ENCODE measurements at regions not wholly inside any gene's neighbourhood (a gene's known extent, or its start where the extent isn't known, plus 50 kb on each side); places are given as distances from the start of the nearest gene placed in this dataset.
"Not testable (repeated sequence)": the region's sequence is repeated elsewhere in the genome, so short reads cannot be mapped to it uniquely, and the experiment has no call there.

- no peak for TF ChIP-seq CTCF (IDR thresholded peaks at IDR 0.05; ENCODE audit: low read depth, low read length, missing control alignments)
- H3K4me3 ChIP-seq (replicated peaks; ENCODE audit: low read depth, low read length), result no peak overlapping the region
- no peak for DNase-seq (ENCODE audit: extremely low read depth, low read depth)
These were observed 204.5 kb upstream of the CXCR4 start for GRCh38 chr2:136322428-136322827.

- no peak for TF ChIP-seq CTCF (IDR thresholded peaks at IDR 0.05; ENCODE audit: low read depth, low read length, missing control alignments)
- no peak overlapping the region for H3K4me3 ChIP-seq (replicated peaks; ENCODE audit: low read depth, low read length)
- DNase-seq (ENCODE audit: extremely low read depth, low read depth), result no peak
These were observed 201.7 kb upstream of the CXCR4 start for GRCh38 chr2:136319651-136320050.

- no peak for TF ChIP-seq CTCF (IDR thresholded peaks at IDR 0.05; ENCODE audit: low read depth, low read length, missing control alignments)
- no peak overlapping the region for H3K4me3 ChIP-seq (replicated peaks; ENCODE audit: low read depth, low read length)
- DNase-seq (ENCODE audit: extremely low read depth, low read depth), result no peak
These were observed 201.3 kb upstream of the CXCR4 start for GRCh38 chr2:136319237-136319636.

GRCh38 chr2:136314240-136314639, 196.3 kb upstream of the CXCR4 start:
- no peak for DNase-seq (ENCODE audit: extremely low read depth, low read depth)
- TF ChIP-seq CTCF (IDR thresholded peaks at IDR 0.05; ENCODE audit: low read depth, low read length, missing control alignments), result no peak
- no peak overlapping the region for H3K4me3 ChIP-seq (replicated peaks; ENCODE audit: low read depth, low read length)

- not testable (repeated sequence) for DNase-seq (ENCODE audit: extremely low read depth, low read depth); H3K4me3 ChIP-seq (replicated peaks; ENCODE audit: low read depth, low read length)
These were observed 194.6 kb upstream of the CXCR4 start for GRCh38 chr2:136312568-136312967.

GRCh38 chr2:136310797-136311603, 193.1 kb upstream of the CXCR4 start:
- no peak for TF ChIP-seq CTCF (IDR thresholded peaks at IDR 0.05; ENCODE audit: low read depth, low read length, missing control alignments)
- no peak overlapping the region for H3K4me3 ChIP-seq (replicated peaks; ENCODE audit: low read depth, low read length)
- DNase-seq (ENCODE audit: extremely low read depth, low read depth), result no peak

- no peak for DNase-seq (ENCODE audit: extremely low read depth, low read depth)
- TF ChIP-seq CTCF (IDR thresholded peaks at IDR 0.05; ENCODE audit: low read depth, low read length, missing control alignments), result no peak
- no peak overlapping the region for H3K4me3 ChIP-seq (replicated peaks; ENCODE audit: low read depth, low read length)
These were observed 192.1 kb upstream of the CXCR4 start for GRCh38 chr2:136310005-136310495.

Measured in HFF-Myc (cell line).